ENCODE measurements at regions not wholly inside any gene's neighbourhood (a gene's known extent, or its start where the extent isn't known, plus 50 kb on each side); places are given as distances from the start of the nearest gene placed in this dataset.

GRCh38 chr21:15277466-15277865, 212.7 kb upstream of the NRIP1 start:
- H3K9me3 Mint-ChIP-seq: peaks cover 0 to 2% of the 10 kb centered on the region in 2 donors
- H3K9me3 ChIP-seq (ENCODE audit: control insufficient read depth, insufficient read depth, low read length): no peaks in the 10 kb centered on the region
- no peaks in the 10 kb centered on the region for H3K4me1 Mint-ChIP-seq
- H3K4me3 Mint-ChIP-seq: no peak overlapping the region
- no peaks in the 10 kb centered on the region for H3K36me3 ChIP-seq (ENCODE audit: control insufficient read depth, insufficient read depth, low read length)
- intact Hi-C loops (cut with micrococcal nuclease): no loop called here
- H3K27me3 Mint-ChIP-seq (ENCODE audit: low read depth in 2 of 2): peaks cover 0 to 18% of the 10 kb centered on the region in 2 donors
- no peaks in the 10 kb centered on the region for H3K36me3 Mint-ChIP-seq
- H3K4me1 ChIP-seq (ENCODE audit: control insufficient read depth, insufficient read depth, low read length): no peaks in the 10 kb centered on the region
- no peak for TF ChIP-seq CTCF (IDR thresholded peaks at IDR 0.05)
- no peak overlapping the region for H3K27ac ChIP-seq (ENCODE audit: low read length)
- no peaks in the 10 kb centered on the region for H3K27me3 ChIP-seq (ENCODE audit: control insufficient read depth, insufficient read depth, low read length)
- no peak overlapping the region for H3K4me3 ChIP-seq (ENCODE audit: low read length)
- ATAC-seq (no peak), DNase-seq (no peak)
- H3K27ac Mint-ChIP-seq: no peak overlapping the region

GRCh38 chr21:15278279-15278678, 213.5 kb upstream of the NRIP1 start:
- Histone ChIP-seq H3K27me3 (ENCODE audit: control insufficient read depth, insufficient read depth, low read length) (no peaks in the 10 kb centered on the region), H3K36me3 (ENCODE audit: control insufficient read depth, insufficient read depth, low read length) (no peaks in the 10 kb centered on the region), H3K9me3 (ENCODE audit: control insufficient read depth, insufficient read depth, low read length) (no peaks in the 10 kb centered on the region), H3K27ac (ENCODE audit: low read length) (no peak overlapping the region), H3K4me3 (ENCODE audit: low read length) (no peak overlapping the region), H3K4me1 (ENCODE audit: control insufficient read depth, insufficient read depth, low read length) (no peaks in the 10 kb centered on the region)
- no peak overlapping the region for H3K27ac Mint-ChIP-seq
- no peak for TF ChIP-seq CTCF (IDR thresholded peaks at IDR 0.05)
- no peak for DNase-seq
- no peak for ATAC-seq
- no peaks in the 10 kb centered on the region for H3K36me3 Mint-ChIP-seq
- no peak overlapping the region for H3K4me3 Mint-ChIP-seq
- peaks cover 0 to 18% of the 10 kb centered on the region in 2 donors for H3K27me3 Mint-ChIP-seq (ENCODE audit: low read depth in 2 of 2)
- WGBS (ENCODE audit: insufficient coverage): 94% methylated on average over 5 of the region's 5 CpGs
- intact Hi-C loops (cut with micrococcal nuclease): no loop called here
- no peaks in the 10 kb centered on the region for H3K4me1 Mint-ChIP-seq
- H3K9me3 Mint-ChIP-seq: peaks cover 0 to 2% of the 10 kb centered on the region in 2 donors

- Mint-ChIP-seq H3K27ac (no peak overlapping the region), H3K27me3 (ENCODE audit: low read depth in 2 of 2) (peaks cover 0 to 18% of the 10 kb centered on the region in 2 donors), H3K9me3 (peaks cover 0 to 2% of the 10 kb centered on the region in 2 donors), H3K4me3 (no peak overlapping the region), H3K4me1 (no peaks in the 10 kb centered on the region), H3K36me3 (no peaks in the 10 kb centered on the region)
- no peaks in the 10 kb centered on the region for H3K9me3 ChIP-seq (ENCODE audit: control insufficient read depth, insufficient read depth, low read length)
- H3K27ac ChIP-seq (ENCODE audit: low read length): no peak overlapping the region
- 67% methylated on average over 1 of the region's 4 CpGs for WGBS (ENCODE audit: insufficient coverage)
- intact Hi-C loops (cut with micrococcal nuclease): no loop called here
- H3K4me3 ChIP-seq (ENCODE audit: low read length): no peak overlapping the region
- H3K36me3 ChIP-seq (ENCODE audit: control insufficient read depth, insufficient read depth, low read length): no peaks in the 10 kb centered on the region
- DNase-seq (no peak), ATAC-seq (no peak)
- no peaks in the 10 kb centered on the region for H3K4me1 ChIP-seq (ENCODE audit: control insufficient read depth, insufficient read depth, low read length)
- H3K27me3 ChIP-seq (ENCODE audit: control insufficient read depth, insufficient read depth, low read length): no peaks in the 10 kb centered on the region
- TF ChIP-seq CTCF (IDR thresholded peaks at IDR 0.05): no peak
Observed at GRCh38 chr21:15278851-15279250, 214.1 kb upstream of the NRIP1 start.

GRCh38 chr21:15279482-15279881, 214.7 kb upstream of the NRIP1 start:
- no peak overlapping the region for H3K27ac ChIP-seq (ENCODE audit: low read length)
- Mint-ChIP-seq H3K27ac (no peak overlapping the region), H3K27me3 (ENCODE audit: low read depth in 2 of 2) (peaks cover 0 to 13% of the 10 kb centered on the region in 2 donors), H3K4me3 (no peak overlapping the region), H3K9me3 (peaks cover 0 to 1% of the 10 kb centered on the region in 2 donors), H3K36me3 (no peaks in the 10 kb centered on the region), H3K4me1 (no peaks in the 10 kb centered on the region)
- H3K36me3 ChIP-seq (ENCODE audit: control insufficient read depth, insufficient read depth, low read length): no peaks in the 10 kb centered on the region
- no peak overlapping the region for H3K4me3 ChIP-seq (ENCODE audit: low read length)
- WGBS (ENCODE audit: insufficient coverage): no CpG with 5 or more reads among the region's 1 CpG
- ATAC-seq (no peak), DNase-seq (no peak)
- H3K27me3 ChIP-seq (ENCODE audit: control insufficient read depth, insufficient read depth, low read length): no peaks in the 10 kb centered on the region
- H3K4me1 ChIP-seq (ENCODE audit: control insufficient read depth, insufficient read depth, low read length): no peaks in the 10 kb centered on the region
- TF ChIP-seq CTCF (IDR thresholded peaks at IDR 0.05): no peak
- H3K9me3 ChIP-seq (ENCODE audit: control insufficient read depth, insufficient read depth, low read length): no peaks in the 10 kb centered on the region
- intact Hi-C loops (cut with micrococcal nuclease): no loop called here
